ENCODE measurements at regions not wholly inside any gene's neighbourhood (a gene's known extent, or its start where the extent isn't known, plus 50 kb on each side); places are given as distances from the start of the nearest gene placed in this dataset.

DNA sequence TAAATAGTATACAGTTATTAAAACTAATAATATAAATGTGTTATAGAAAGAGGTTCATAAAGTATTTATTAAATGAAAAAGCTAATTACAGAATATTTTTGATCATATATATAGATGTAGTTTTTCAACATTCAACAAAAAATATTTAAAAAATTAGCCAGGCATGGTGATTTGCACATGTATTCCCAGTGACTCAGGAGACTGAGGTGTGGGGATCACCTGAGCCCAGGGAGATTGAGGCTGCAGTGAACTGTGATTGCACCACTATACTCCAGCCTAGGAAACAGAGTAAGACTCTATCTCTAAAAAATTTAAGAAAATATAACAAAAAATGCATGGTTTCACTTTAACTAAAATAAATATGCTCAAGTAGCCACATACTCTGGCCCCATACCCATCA, 118.0 kb upstream of the SEMA3C start:
- no peaks in the 10 kb centered on the region for H3K4me1 ChIP-seq (ENCODE audit: control insufficient read depth, insufficient read depth, low read length)
- H3K4me3 ChIP-seq (ENCODE audit: low read depth, low read length): no peak overlapping the region
- H3K9me3 ChIP-seq (ENCODE audit: control insufficient read depth, insufficient read depth, low read length): no peaks in the 10 kb centered on the region
- no peaks in the 10 kb centered on the region for H3K36me3 ChIP-seq (ENCODE audit: control insufficient read depth, insufficient read depth, low read length)
- no peaks in the 10 kb centered on the region for H3K27me3 ChIP-seq (ENCODE audit: control insufficient read depth, insufficient read depth, low read length)
- H3K9ac ChIP-seq (ENCODE audit: low read depth, low read length): no peak overlapping the region

- H3K27me3 ChIP-seq (ENCODE audit: control insufficient read depth, insufficient read depth, low read length): no peaks in the 10 kb centered on the region
- no peaks in the 10 kb centered on the region for H3K9me3 ChIP-seq (ENCODE audit: control insufficient read depth, insufficient read depth, low read length)
- no peak overlapping the region for H3K4me3 ChIP-seq (ENCODE audit: low read depth, low read length)
- H3K9ac ChIP-seq (ENCODE audit: low read depth, low read length): no peak overlapping the region
- H3K36me3 ChIP-seq (ENCODE audit: control insufficient read depth, insufficient read depth, low read length): no peaks in the 10 kb centered on the region
- H3K4me1 ChIP-seq (ENCODE audit: control insufficient read depth, insufficient read depth, low read length): no peaks in the 10 kb centered on the region
Measured at GRCh38 chr7:81036057-81036456, 117.2 kb upstream of the SEMA3C start.

DNA sequence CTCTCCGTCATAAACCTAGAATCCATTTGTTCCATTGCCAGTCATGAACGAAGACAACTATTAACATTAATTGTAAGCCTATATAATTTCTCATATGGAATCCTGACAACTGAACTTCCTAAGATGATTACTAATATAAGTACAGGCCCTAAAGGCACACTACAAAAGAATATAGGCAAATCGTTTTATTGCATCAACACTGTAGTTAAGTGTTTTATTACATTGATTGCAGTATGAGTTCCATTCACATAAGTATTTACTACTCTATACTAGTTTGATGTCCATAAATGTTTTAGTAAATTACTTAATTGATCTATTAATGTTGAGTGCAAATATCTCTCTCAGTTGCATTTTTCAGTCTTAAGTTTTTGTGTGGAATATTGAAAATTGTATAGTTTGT, 113.1 kb upstream of the SEMA3C start:
- H3K4me1 ChIP-seq (ENCODE audit: control insufficient read depth, insufficient read depth, low read length): no peaks in the 10 kb centered on the region
- H3K9ac ChIP-seq (ENCODE audit: low read depth, low read length): no peak overlapping the region
- H3K4me3 ChIP-seq (ENCODE audit: low read depth, low read length): no peak overlapping the region
- no peaks in the 10 kb centered on the region for H3K27me3 ChIP-seq (ENCODE audit: control insufficient read depth, insufficient read depth, low read length)
- H3K9me3 ChIP-seq (ENCODE audit: control insufficient read depth, insufficient read depth, low read length): no peaks in the 10 kb centered on the region
- no peaks in the 10 kb centered on the region for H3K36me3 ChIP-seq (ENCODE audit: control insufficient read depth, insufficient read depth, low read length)

- Histone ChIP-seq H3K4me3 (ENCODE audit: low read depth, low read length) (no peak overlapping the region), H3K9me3 (ENCODE audit: control insufficient read depth, insufficient read depth, low read length) (no peaks in the 10 kb centered on the region), H3K4me1 (ENCODE audit: control insufficient read depth, insufficient read depth, low read length) (no peaks in the 10 kb centered on the region), H3K9ac (ENCODE audit: low read depth, low read length) (no peak overlapping the region), H3K27me3 (ENCODE audit: control insufficient read depth, insufficient read depth, low read length) (no peaks in the 10 kb centered on the region), H3K36me3 (ENCODE audit: control insufficient read depth, insufficient read depth, low read length) (no peaks in the 10 kb centered on the region)
Measured at GRCh38 chr7:81031243-81031642, 112.4 kb upstream of the SEMA3C start.

DNA sequence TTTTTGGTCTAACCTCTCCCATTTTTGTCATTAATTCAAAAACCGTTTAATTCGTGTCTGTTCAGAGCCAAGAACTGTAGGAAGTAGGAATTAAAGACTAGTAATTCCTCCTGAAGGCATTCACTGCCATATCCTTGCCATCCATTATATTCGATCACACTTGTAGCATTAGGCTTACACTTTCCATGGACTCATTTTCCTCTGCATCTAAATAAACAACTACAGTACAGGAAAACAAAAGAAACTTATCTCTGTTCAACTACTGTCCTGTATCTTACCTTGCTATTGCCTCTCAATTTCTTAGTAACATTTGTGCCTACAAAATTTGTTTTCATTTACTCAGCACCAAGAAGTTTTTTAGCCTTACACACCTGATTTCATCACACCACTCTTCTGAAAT, 111.6 kb upstream of the SEMA3C start:
- no peaks in the 10 kb centered on the region for H3K4me1 ChIP-seq (ENCODE audit: control insufficient read depth, insufficient read depth, low read length)
- H3K27me3 ChIP-seq (ENCODE audit: control insufficient read depth, insufficient read depth, low read length): no peaks in the 10 kb centered on the region
- H3K36me3 ChIP-seq (ENCODE audit: control insufficient read depth, insufficient read depth, low read length): no peaks in the 10 kb centered on the region
- no peak overlapping the region for H3K4me3 ChIP-seq (ENCODE audit: low read depth, low read length)
- H3K9me3 ChIP-seq (ENCODE audit: control insufficient read depth, insufficient read depth, low read length): no peaks in the 10 kb centered on the region
- no peak overlapping the region for H3K9ac ChIP-seq (ENCODE audit: low read depth, low read length)

DNA sequence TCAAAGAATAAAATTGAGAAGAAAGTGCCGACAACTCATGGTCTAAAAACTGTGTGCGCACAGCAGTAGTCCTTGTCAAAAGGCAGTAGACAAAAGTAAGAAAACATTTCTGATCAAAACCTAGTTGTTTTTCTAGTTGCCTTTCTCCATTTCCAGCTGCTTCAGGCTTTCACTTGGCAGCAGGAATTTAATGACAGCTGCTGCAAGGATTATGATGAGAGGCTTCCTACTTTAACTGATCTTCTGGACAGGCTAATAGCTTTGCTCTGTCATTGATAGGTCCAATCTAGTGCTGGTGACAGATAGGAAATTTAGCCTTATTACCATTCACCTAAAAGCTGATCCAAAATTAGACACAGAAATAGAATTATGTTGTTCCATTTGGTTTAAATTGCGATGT, 110.7 kb upstream of the SEMA3C start:
- no peak overlapping the region for H3K4me3 ChIP-seq (ENCODE audit: low read depth, low read length)

DNA sequence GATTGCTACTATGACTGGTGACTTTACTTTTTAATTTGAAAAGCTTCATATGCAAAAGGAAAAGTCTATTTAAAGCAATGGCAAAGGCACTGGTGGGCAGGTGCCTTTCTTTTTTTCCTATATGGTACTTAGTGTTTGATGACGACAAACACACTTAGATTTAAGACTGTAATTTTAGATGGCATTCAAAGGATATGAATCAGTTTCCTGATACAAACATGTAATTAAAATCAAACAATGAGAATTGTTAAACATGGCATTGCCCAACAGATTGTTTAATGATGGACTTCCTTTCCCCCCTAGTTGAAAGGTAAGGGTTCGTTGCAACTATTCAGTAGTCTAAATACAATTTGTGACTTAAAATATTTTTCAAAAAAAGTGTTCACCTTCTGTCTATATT, 106.5 kb upstream of the SEMA3C start:
- Histone ChIP-seq H3K4me1 (ENCODE audit: control insufficient read depth, insufficient read depth, low read length) (no peaks in the 10 kb centered on the region), H3K9me3 (ENCODE audit: control insufficient read depth, insufficient read depth, low read length) (no peaks in the 10 kb centered on the region), H3K27me3 (ENCODE audit: control insufficient read depth, insufficient read depth, low read length) (no peaks in the 10 kb centered on the region), H3K36me3 (ENCODE audit: control insufficient read depth, insufficient read depth, low read length) (no peaks in the 10 kb centered on the region), H3K9ac (ENCODE audit: low read depth, low read length) (no peak overlapping the region), H3K4me3 (ENCODE audit: low read depth, low read length) (no peak overlapping the region)

More for the DNA sequence above, 110.7 kb upstream of the SEMA3C start:
- H3K27me3 ChIP-seq (ENCODE audit: control insufficient read depth, insufficient read depth, low read length): no peaks in the 10 kb centered on the region
- no peak overlapping the region for H3K9ac ChIP-seq (ENCODE audit: low read depth, low read length)
- H3K9me3 ChIP-seq (ENCODE audit: control insufficient read depth, insufficient read depth, low read length): no peaks in the 10 kb centered on the region
- no peaks in the 10 kb centered on the region for H3K36me3 ChIP-seq (ENCODE audit: control insufficient read depth, insufficient read depth, low read length)
- no peaks in the 10 kb centered on the region for H3K4me1 ChIP-seq (ENCODE audit: control insufficient read depth, insufficient read depth, low read length)

- Histone ChIP-seq H3K4me1 (ENCODE audit: control insufficient read depth, insufficient read depth, low read length) (no peaks in the 10 kb centered on the region), H3K9me3 (ENCODE audit: control insufficient read depth, insufficient read depth, low read length) (no peaks in the 10 kb centered on the region), H3K36me3 (ENCODE audit: control insufficient read depth, insufficient read depth, low read length) (no peaks in the 10 kb centered on the region), H3K4me3 (ENCODE audit: low read depth, low read length) (no peak overlapping the region), H3K27me3 (ENCODE audit: control insufficient read depth, insufficient read depth, low read length) (no peaks in the 10 kb centered on the region), H3K9ac (ENCODE audit: low read depth, low read length) (no peak overlapping the region)
Measured at GRCh38 chr7:81014908-81015307, 96.1 kb upstream of the SEMA3C start.

- Histone ChIP-seq H3K4me3 (ENCODE audit: low read depth, low read length) (no peak overlapping the region), H3K9ac (ENCODE audit: low read depth, low read length) (no peak overlapping the region), H3K36me3 (ENCODE audit: control insufficient read depth, insufficient read depth, low read length) (no peaks in the 10 kb centered on the region), H3K9me3 (ENCODE audit: control insufficient read depth, insufficient read depth, low read length) (no peaks in the 10 kb centered on the region), H3K27me3 (ENCODE audit: control insufficient read depth, insufficient read depth, low read length) (no peaks in the 10 kb centered on the region), H3K4me1 (ENCODE audit: control insufficient read depth, insufficient read depth, low read length) (no peaks in the 10 kb centered on the region)
Measured at GRCh38 chr7:81014266-81014665, 95.4 kb upstream of the SEMA3C start.

- Histone ChIP-seq H3K36me3 (ENCODE audit: control insufficient read depth, insufficient read depth, low read length) (no peaks in the 10 kb centered on the region), H3K4me1 (ENCODE audit: control insufficient read depth, insufficient read depth, low read length) (no peaks in the 10 kb centered on the region), H3K27me3 (ENCODE audit: control insufficient read depth, insufficient read depth, low read length) (no peaks in the 10 kb centered on the region), H3K4me3 (ENCODE audit: low read depth, low read length) (no peak overlapping the region), H3K9me3 (ENCODE audit: control insufficient read depth, insufficient read depth, low read length) (no peaks in the 10 kb centered on the region), H3K9ac (ENCODE audit: low read depth, low read length) (no peak overlapping the region)
Measured at GRCh38 chr7:81013083-81013817, 94.4 kb upstream of the SEMA3C start.

DNA sequence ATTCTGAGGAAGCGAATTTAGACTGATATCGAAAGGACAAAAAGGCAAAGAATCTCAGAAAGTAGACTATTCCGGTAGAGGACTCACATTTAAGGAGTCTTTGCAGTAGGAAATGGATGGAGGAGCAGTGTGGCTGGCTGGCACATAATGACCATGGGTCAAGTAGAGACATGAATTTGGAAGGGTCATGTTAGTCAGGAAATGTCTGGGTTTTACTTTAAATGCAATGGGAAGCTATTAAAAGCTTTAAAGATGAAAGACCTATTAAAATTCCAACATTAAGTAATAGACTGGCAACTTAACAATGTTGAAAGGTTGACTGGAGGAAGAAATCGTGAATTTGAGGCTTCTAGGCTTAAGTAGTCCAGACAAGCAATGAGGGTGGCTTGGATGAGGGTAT, 90.0 kb upstream of the SEMA3C start:
- H3K9me3 ChIP-seq (ENCODE audit: control insufficient read depth, insufficient read depth, low read length): no peaks in the 10 kb centered on the region

DNA sequence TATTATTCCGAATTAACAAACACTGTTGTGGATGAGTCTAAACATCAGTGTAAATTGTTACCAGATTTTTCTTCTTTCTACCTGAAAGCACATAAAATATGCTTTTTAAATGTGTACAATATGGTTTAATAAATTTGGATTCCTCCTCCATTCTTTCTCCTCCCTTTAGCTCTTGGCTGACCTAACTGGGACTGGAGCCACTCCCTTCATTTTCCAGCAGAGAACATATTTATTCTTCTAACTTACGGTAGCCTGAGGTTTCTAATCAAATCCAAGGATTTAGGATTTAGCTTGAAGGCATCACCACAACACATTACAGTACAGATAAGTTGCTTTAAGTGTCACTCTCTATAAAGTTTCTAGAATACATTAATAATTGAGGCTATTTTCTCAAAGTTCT, 88.2 kb upstream of the SEMA3C start:
- no peaks in the 10 kb centered on the region for H3K9me3 ChIP-seq (ENCODE audit: control insufficient read depth, insufficient read depth, low read length)
- no peaks in the 10 kb centered on the region for H3K4me1 ChIP-seq (ENCODE audit: control insufficient read depth, insufficient read depth, low read length)
- H3K4me3 ChIP-seq (ENCODE audit: low read depth, low read length): no peak overlapping the region
- H3K27me3 ChIP-seq (ENCODE audit: control insufficient read depth, insufficient read depth, low read length): no peaks in the 10 kb centered on the region
- H3K9ac ChIP-seq (ENCODE audit: low read depth, low read length): no peak overlapping the region
- no peaks in the 10 kb centered on the region for H3K36me3 ChIP-seq (ENCODE audit: control insufficient read depth, insufficient read depth, low read length)

More for the DNA sequence above, 90.0 kb upstream of the SEMA3C start:
- no peaks in the 10 kb centered on the region for H3K27me3 ChIP-seq (ENCODE audit: control insufficient read depth, insufficient read depth, low read length)
- H3K9ac ChIP-seq (ENCODE audit: low read depth, low read length): no peak overlapping the region
- H3K4me1 ChIP-seq (ENCODE audit: control insufficient read depth, insufficient read depth, low read length): no peaks in the 10 kb centered on the region
- no peak overlapping the region for H3K4me3 ChIP-seq (ENCODE audit: low read depth, low read length)
- H3K36me3 ChIP-seq (ENCODE audit: control insufficient read depth, insufficient read depth, low read length): no peaks in the 10 kb centered on the region
